PFSK-1 (cell line): ENCODE measurements at regions not wholly inside any gene's neighbourhood (a gene's known extent, or its start where the extent isn't known, plus 50 kb on each side); places are given as distances from the start of the nearest gene placed in this dataset.

Experiments used
- FOXP2 ChIP-seq: optimal IDR thresholded peaks from 2 replicates; pipeline ENCODE3; 2011; ENCODE audit warnings: borderline replicate concordance, control low read depth, inconsistent platforms; ENCODE audit not compliant: insufficient read depth; ENCODE audit errors: extremely low read length, extremely low read depth
- POLR2AphosphoS5 ChIP-seq: IDR thresholded peaks from 2 replicates; pipeline ENCODE4 v1.6.1; 2012; ENCODE audit warnings: low read depth, mild to moderate bottlenecking, control low read depth, low read length, moderate library complexity
- SIN3A ChIP-seq: IDR thresholded peaks from 2 replicates; pipeline ENCODE4 v1.6.1; 2012; ENCODE audit warnings: mild to moderate bottlenecking, low read length, moderate library complexity, borderline replicate concordance; ENCODE audit not compliant: insufficient read depth
- TAF1 ChIP-seq: IDR thresholded peaks from 2 replicates; pipeline ENCODE4 v1.6.1; 2012; ENCODE audit warnings: low read length, control low read depth, borderline replicate concordance; ENCODE audit not compliant: insufficient read depth
- TF ChIP-seq, protein P1 (sequence below), 2 experiments: IDR thresholded peaks; 2 replicates each; pipeline versions ENCODE4 v1.6.1 to v1.8.0; 2011 to 2012; ENCODE audit warnings: low read depth in 2 of 2, low read length in 2 of 2, control low read depth in 1 of 2, inconsistent platforms in 1 of 2, mild to moderate bottlenecking in 1 of 2, moderate library complexity in 1 of 2; ENCODE audit not compliant: insufficient read depth in 1 of 2

DNA sequence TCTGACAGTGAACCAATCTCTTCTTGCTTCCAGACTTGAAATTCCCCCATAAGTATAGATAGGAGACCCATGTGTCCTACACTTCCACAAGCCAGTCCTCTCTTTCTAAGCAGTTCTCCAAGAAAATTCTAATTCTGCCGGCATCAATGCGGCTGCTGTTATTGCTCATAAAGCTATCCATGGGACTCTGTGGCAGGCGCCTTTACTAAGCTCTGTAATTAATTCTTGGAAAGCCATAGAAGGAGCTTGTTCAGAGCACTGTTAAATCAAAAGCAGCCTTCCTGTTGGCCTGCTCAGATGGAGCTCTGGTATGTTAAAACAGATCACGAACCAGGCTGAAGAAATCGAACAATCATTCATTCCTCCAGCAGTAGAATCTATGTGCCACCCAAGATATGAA is 244.3 kb upstream of the NFE2L3 start:
- TF ChIP-seq POLR2AphosphoS5 = no peak

DNA sequence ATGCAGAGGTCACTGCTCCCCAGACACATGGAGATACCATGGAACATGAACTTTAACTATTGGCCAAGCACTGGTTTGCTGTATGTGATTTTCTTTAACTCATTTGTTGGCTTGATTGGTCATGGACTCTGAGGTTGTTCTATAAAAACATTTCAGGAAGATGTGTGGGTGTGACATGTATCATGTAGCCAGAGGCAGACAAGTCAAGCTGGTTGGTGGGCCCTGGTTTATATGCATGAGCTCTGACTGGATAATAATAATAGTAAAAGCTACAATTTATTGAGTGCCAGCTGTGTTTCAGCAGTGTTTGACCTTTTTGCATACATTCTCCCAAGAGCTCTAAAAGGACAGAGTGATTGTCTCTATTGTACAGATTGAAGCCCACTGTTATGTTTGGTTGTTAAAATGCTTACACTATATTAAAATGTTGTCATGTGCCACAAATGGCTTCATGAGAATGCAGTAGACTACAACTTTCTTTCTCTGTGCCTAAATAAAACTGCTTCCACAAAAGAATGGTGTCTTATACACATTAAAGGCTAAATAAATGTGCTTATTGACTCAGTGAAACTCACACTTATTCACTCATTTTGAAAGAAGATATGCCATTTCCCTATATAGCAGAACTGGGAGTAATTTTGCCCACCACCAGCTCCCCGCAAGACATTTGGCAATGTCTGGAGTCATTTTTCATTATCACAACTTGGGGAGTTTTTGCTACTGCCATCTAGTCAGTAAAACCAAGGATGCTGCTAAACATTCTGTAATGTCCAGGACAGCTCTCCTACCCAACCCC is 243.6 kb upstream of the NFE2L3 start:
- TF ChIP-seq, protein P1, sequence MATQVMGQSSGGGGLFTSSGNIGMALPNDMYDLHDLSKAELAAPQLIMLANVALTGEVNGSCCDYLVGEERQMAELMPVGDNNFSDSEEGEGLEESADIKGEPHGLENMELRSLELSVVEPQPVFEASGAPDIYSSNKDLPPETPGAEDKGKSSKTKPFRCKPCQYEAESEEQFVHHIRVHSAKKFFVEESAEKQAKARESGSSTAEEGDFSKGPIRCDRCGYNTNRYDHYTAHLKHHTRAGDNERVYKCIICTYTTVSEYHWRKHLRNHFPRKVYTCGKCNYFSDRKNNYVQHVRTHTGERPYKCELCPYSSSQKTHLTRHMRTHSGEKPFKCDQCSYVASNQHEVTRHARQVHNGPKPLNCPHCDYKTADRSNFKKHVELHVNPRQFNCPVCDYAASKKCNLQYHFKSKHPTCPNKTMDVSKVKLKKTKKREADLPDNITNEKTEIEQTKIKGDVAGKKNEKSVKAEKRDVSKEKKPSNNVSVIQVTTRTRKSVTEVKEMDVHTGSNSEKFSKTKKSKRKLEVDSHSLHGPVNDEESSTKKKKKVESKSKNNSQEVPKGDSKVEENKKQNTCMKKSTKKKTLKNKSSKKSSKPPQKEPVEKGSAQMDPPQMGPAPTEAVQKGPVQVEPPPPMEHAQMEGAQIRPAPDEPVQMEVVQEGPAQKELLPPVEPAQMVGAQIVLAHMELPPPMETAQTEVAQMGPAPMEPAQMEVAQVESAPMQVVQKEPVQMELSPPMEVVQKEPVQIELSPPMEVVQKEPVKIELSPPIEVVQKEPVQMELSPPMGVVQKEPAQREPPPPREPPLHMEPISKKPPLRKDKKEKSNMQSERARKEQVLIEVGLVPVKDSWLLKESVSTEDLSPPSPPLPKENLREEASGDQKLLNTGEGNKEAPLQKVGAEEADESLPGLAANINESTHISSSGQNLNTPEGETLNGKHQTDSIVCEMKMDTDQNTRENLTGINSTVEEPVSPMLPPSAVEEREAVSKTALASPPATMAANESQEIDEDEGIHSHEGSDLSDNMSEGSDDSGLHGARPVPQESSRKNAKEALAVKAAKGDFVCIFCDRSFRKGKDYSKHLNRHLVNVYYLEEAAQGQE (IDR thresholded peaks at IDR 0.05; ENCODE audit: insufficient read depth in 1 of 2, low read depth in 2 of 2, low read length in 2 of 2) = no peak
- TF ChIP-seq POLR2AphosphoS5 (no peak), FOXP2 (no peak), SIN3A (no peak), TAF1 (no peak)

DNA sequence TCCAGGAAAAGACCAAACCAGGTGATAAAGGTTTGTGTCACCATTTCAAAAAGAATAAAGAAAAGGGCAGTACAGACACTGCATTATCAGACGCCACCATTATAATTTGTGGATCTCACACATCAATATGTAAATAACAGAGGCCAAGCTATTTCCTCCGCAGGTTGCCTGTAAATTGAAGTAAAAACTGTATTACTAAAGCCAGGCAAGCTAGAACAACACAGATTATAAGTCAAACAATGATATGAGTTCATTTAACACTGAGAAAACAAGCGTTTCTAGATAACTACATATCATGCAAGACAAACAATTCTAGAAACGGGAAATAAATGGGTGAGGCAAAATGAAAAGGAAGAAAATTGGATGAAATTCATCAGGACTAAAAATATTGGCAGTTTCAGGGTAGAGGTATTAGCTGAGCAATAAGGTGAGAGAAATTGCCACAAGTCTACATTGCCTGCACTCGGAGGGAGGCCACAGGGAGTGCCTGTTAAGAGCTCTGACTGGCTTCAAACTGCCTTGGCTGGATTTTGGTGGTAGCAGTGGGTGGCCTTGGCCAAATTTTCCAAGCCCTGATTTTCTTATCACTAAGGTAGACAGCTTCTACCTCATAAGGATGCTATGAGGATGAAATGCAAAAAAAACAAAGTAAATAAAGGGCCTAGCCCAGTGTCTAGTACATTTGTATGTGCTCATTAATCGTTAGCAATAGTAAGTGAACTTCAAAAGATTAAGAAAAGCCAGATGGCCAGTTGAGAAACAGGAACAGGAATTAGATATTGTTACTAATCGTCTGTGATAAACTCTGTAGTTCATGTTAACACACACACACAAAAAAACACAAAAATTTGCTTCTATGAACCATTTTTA is 240.0 kb upstream of the NFE2L3 start:
- TF ChIP-seq, protein P1 (IDR thresholded peaks at IDR 0.05; ENCODE audit: insufficient read depth in 1 of 2, low read depth in 2 of 2, low read length in 2 of 2) = no peak
- TF ChIP-seq POLR2AphosphoS5 (no peak), TAF1 (no peak), SIN3A (no peak), FOXP2 (no peak)

DNA sequence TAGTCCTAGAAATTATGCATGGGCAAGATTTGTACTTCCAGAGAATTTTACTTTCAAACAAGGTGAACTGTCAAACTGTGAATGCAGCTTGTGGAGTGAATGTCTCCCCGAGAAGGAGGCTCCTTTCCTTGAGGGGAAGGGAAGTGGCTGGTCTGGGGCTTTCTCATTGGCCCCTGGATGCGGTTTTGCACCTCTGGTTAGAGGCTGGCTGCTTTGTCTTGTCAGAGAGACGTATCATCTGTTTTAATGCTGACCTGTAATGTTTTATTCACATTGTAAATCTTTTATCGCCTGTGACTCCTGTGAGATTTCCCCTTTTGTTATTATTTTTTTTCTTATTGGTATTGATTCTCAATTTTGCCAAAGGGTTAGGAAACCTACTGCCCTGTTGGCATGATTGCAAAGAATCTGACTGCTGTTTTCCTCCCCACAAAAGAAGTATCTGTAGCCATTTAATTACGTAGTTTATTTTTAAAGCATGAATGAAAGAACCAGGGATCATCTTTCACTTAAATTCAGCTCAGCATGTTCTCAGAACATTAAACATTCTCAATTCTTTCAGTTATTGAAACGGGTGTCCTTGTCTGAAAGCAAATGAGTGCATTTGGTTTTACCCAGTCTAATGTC is 238.3 kb upstream of the NFE2L3 start:
- TF ChIP-seq TAF1 (no peak), FOXP2 (no peak), POLR2AphosphoS5 (no peak), SIN3A (no peak)
- TF ChIP-seq, protein P1 (IDR thresholded peaks at IDR 0.05; ENCODE audit: insufficient read depth in 1 of 2, low read depth in 2 of 2, low read length in 2 of 2) = no peak

DNA sequence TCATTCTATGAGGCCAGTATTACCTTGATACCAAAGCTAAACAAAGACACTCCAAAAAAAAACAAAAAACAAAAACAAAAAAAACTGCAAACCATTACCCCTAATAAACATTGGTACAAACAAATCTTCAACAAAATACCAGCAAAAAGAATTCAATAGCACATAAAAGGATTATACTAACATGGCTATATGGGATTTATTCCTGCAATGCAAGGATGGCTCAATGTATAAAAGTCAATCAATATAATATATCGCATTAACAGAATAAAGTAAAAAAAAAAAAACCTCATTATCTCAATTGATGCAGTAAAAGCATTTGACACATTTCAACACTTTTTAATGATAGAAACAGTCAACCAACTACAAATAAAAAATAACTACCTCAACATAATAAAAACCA is 233.3 kb upstream of the NFE2L3 start:
- TF ChIP-seq, protein P1 (IDR thresholded peaks at IDR 0.05; ENCODE audit: insufficient read depth in 1 of 2, low read depth in 2 of 2, low read length in 2 of 2) = no peak
- no peak for TF ChIP-seq SIN3A
- no peak for TF ChIP-seq TAF1
- no peak for TF ChIP-seq POLR2AphosphoS5
- no peak for TF ChIP-seq FOXP2
